LNCAP (cell line): ENCODE measurements at regions not wholly inside any gene's neighbourhood (a gene's known extent, or its start where the extent isn't known, plus 50 kb on each side); places are given as distances from the start of the nearest gene placed in this dataset.

Source experiments
- TF ChIP-seq, protein P1 (sequence below): fragments of 450-650 bp; IDR thresholded peaks from 2 replicates; pipeline ENCODE4 v1.5.1; 2017; ENCODE audit warnings: mild to moderate bottlenecking

DNA sequence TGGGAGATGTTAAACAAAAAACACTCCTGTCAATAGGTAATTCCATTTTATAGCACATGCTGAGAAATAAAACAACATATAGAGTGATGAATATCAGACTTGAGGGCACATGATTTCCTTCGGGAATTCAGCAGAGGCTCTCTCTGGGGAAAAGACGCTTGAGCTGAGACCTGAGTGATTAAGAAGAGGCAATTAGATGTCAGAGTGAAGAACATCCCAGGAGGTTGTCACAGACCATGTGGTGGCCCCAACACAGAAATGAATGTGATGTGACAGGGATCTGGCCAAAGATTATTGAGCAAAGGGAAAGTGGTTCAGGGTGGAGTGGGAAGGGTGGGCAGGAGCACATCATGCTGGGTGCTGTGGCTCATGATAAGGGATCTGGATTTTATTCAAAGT is 254.7 kb downstream of the RAD51AP2 start:
- TF ChIP-seq, protein P1, sequence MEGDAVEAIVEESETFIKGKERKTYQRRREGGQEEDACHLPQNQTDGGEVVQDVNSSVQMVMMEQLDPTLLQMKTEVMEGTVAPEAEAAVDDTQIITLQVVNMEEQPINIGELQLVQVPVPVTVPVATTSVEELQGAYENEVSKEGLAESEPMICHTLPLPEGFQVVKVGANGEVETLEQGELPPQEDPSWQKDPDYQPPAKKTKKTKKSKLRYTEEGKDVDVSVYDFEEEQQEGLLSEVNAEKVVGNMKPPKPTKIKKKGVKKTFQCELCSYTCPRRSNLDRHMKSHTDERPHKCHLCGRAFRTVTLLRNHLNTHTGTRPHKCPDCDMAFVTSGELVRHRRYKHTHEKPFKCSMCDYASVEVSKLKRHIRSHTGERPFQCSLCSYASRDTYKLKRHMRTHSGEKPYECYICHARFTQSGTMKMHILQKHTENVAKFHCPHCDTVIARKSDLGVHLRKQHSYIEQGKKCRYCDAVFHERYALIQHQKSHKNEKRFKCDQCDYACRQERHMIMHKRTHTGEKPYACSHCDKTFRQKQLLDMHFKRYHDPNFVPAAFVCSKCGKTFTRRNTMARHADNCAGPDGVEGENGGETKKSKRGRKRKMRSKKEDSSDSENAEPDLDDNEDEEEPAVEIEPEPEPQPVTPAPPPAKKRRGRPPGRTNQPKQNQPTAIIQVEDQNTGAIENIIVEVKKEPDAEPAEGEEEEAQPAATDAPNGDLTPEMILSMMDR: no peak

DNA sequence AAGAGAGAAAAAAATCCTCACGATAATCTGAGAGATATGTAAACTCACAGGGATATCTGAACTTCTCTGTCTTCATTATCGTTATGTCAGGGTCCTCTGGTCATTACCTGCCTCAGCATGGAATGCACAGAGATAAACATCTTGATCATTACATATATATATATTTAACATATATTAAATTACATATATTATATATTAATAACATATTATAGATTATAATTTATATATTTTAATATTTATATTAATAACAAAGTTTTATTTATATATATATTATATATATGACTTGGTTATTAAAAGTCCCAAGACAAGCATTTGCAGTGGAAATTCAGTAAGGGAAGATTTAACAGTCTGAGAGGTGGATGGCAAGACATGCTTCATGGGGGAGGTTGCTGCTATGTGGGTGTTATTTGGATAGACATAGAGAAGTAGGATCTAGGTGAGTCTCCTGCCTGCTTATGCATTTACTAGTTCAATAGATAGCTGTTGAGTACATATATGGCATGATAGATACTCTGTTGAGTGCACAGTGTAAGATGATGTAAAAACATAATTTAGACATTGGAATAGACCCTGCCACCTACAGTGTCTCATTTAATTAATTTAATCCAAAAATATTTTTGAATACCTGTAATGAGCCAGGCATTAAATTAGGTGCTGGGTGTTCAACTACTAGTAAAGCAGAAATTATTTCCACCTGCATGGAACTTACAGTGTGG is 255.2 kb downstream of the RAD51AP2 start:
- TF ChIP-seq, protein P1: no peak

- TF ChIP-seq, protein P1: no peak
Observed at GRCh38 chr2:17259613-17260012, 258.6 kb downstream of the RAD51AP2 start.

- TF ChIP-seq, protein P1: no peak
Observed at GRCh38 chr2:17258861-17259260, 259.4 kb downstream of the RAD51AP2 start.

DNA sequence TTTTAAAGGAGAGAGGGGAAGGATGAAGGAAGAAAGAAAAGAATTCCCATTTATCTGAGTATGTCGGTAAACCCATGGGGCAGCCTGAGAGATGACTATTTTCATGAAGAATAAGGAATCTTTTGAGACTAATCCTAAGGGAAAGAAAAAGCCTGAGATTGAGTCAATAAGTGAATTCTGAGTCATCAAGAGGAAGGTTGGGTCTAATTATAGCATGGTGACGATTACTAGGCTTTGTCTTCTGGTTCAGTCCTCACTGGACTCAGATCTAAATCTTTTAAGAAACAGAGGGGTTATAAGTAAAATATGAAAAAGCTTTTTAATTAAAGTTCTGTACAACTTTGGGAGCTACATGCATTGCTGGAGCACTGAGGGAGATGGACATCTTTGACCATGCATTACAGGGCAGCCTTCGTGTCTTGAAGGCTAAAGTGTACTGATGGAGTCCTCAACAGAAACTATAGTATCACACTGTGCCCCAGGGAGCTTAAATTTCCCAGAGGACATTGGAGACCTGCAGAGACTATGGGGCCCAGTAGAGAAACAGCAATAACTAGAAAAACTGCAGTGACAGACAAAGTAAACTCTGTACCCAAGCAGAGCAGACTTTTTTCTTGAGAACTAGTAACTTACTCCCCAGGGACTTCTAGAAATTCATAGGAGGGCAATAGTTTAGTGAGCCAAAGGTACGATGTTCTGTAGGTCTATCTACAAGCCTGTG is 260.9 kb downstream of the RAD51AP2 start:
- TF ChIP-seq, protein P1: no peak

DNA sequence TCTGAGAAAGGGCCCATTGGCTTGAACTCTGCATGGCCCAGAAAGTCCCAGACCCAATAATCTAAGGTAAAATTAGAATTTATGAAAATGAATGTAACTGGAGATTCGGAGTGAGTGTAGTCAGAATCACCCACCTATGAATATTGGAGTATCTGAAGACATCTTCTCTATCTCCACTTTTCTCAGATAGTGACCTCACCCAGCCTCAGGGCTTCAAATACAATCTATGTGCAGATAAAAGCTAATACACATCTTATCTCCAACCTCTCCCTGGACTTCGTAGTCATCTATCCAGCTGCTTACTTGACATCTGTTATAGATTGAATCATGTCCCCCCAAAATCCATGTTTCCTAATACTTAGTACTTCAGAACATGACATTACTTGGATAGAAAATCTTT is 263.2 kb downstream of the RAD51AP2 start:
- TF ChIP-seq, protein P1: no peak

DNA sequence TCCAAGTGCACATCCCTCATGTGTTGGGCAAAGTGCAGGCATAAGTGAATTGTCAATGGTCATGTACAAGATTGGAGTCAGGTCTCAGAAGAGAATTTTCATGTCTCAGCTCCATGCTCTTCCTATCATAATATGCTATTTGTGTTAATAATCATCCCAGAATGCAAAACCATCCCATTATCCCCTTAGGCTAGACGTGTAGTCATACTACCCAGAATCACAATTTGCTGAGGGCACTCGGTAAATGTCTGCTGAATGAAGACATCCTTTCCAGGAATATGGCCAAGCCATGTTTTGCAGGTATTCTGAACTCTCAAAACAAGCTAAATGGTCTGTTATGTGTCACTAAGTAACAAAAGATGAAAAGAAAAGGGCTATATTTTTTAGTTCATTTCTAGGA is 263.8 kb downstream of the RAD51AP2 start:
- TF ChIP-seq, protein P1: no peak
